ENCODE measurements at regions not wholly inside any gene's neighbourhood (a gene's known extent, or its start where the extent isn't known, plus 50 kb on each side); places are given as distances from the start of the nearest gene placed in this dataset.

DNA sequence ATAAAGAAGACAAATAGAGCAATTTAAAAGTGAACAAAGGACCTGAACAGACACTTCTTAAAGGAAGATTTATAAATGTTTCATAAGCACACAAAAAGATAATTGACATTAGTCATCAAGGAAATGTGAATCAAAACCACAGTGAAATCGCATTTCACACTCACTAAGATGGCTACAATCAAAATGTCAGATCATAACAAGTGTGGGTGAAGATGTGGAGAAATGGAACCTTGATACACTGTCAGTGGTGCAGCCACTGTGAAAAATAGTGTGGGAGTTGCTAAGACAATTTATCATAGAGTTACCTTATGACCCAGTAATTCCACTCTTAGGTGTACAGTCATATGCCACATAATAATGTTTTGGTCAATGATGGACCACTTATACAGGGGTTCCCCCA lies 54.5 kb upstream of the HTR4 start:
- no peak for DNase-seq (ENCODE audit: low read depth in 4 of 4, low spot score in 3 of 4)

DNA sequence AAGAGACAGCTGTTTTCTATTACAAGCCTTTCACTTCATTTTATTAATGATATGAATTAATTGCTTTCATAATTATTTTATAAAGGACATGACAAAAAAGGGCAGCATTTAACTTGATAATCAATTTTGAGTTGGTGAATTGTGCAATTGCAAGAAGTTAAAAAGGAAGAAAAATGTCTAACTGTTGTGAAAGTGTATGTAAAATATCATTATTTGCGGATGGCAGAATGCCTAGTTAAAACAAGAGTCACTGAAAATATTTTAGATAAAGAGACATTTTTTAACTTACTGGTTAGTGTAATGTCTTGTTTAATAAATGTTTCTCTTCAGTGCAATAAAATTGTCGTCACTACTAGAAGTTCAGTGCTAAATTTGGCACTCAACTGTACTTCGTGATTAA lies 57.6 kb upstream of the HTR4 start:
- DNase-seq (ENCODE audit: low read depth in 4 of 4, low spot score in 3 of 4) = no peak

GRCh38 chr5:148713735-148714508 lies 59.6 kb upstream of the HTR4 start:
- no peak for DNase-seq (ENCODE audit: low read depth in 4 of 4, low spot score in 3 of 4)

DNA sequence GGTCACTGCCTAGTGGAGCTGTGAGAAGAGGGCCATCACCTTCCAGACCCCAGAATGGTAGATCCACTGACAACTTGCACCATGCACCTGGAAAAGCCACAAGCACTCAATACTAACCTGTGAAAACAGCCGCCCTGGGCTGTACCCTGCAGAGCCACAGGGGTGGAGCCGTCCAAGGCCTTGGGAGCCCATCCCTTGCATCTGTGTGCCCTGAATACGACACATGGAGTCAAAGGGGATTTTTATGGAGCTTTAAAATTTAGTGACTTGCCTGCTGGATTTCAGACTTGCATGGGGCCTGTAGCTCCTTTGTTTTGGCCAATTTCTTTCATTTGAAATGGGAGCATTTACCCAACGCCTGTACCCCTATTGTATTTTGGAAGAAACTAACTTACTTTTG lies 62.4 kb upstream of the HTR4 start:
- DNase-seq (ENCODE audit: low read depth in 4 of 4, low spot score in 3 of 4) = no peak

DNA sequence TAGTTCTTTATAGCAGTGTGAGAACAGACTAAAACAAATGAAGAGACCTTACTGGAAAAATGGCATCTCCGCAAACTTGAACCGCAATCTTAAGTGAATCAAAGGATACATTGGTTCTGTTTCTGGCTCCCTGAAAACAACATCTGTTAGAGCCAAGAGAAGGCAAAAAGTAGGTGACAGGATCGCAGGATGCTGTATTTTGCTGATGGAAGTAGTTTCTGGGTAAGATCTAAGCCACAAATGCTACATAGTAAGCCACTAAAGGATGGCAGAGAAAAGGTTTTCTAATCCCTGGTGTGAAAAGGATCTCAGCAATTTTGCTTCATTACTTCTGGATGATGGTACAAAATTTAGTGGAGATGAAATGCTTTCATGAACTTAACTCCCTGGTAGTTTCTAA lies 63.3 kb upstream of the HTR4 start:
- no peak for DNase-seq (ENCODE audit: low read depth in 4 of 4, low spot score in 3 of 4)

- no peak for DNase-seq (ENCODE audit: low read depth in 4 of 4, low spot score in 3 of 4)
These were observed 65.3 kb upstream of the HTR4 start for GRCh38 chr5:148719605-148720004.

GRCh38 chr5:148720257-148720656 lies 65.9 kb upstream of the HTR4 start:
- no peak for DNase-seq (ENCODE audit: low read depth in 4 of 4, low spot score in 3 of 4)

DNA sequence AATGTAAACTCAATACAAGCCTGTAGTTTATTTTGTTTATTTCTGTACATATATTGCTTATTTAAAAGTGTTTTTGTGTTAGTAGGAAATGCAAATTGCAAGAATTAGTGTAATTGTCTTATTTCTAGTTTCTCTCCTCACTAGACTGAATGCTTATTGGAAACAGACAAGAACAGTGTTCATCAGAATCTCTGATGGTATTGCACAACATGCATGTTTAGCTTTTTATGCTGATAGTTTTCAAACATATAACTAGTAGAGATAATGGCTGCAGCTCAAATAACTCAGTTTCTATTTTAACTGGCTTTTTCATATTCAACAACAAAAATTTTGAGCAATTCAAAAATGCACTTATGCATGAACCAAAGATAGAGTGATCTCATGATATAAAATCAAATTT lies 68.8 kb upstream of the HTR4 start:
- no peak for DNase-seq (ENCODE audit: low read depth in 4 of 4, low spot score in 3 of 4)

GRCh38 chr5:148725675-148726074 lies 71.3 kb upstream of the HTR4 start:
- DNase-seq (ENCODE audit: low read depth in 4 of 4, low spot score in 3 of 4) = no peak

GRCh38 chr5:148729182-148729581 lies 74.9 kb upstream of the HTR4 start:
- DNase-seq (ENCODE audit: low read depth in 4 of 4, low spot score in 3 of 4) = no peak

DNA sequence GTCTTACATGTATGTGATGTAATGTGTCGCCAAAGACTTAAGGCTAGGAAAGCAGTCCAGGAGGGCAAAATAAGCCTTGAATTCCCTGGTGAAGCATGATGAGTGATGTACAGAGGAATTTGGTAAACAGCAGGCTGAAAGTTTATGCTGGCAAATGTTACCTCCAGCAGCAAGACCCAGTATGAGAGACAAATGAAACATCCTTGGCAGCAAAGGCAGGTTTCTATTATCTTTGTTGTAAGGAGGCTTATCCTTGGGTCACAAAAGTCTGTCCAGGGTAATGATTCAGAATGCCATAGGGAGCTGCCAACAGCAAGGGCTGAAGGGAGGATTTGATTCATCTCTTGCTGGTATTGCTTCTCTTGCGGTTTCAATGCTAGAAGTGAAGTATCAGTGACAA lies 75.9 kb upstream of the HTR4 start:
- no peak for DNase-seq (ENCODE audit: low read depth in 4 of 4, low spot score in 3 of 4)

GRCh38 chr5:148730942-148731898 lies 76.9 kb upstream of the HTR4 start:
- peak in 3 of 4 donors; percentile 62 to 67 (median 66) for DNase-seq (ENCODE audit: low read depth in 4 of 4, low spot score in 3 of 4)

- no peak for DNase-seq (ENCODE audit: low read depth in 4 of 4, low spot score in 3 of 4)
These were observed 78.4 kb upstream of the HTR4 start for GRCh38 chr5:148732692-148733091.

DNA sequence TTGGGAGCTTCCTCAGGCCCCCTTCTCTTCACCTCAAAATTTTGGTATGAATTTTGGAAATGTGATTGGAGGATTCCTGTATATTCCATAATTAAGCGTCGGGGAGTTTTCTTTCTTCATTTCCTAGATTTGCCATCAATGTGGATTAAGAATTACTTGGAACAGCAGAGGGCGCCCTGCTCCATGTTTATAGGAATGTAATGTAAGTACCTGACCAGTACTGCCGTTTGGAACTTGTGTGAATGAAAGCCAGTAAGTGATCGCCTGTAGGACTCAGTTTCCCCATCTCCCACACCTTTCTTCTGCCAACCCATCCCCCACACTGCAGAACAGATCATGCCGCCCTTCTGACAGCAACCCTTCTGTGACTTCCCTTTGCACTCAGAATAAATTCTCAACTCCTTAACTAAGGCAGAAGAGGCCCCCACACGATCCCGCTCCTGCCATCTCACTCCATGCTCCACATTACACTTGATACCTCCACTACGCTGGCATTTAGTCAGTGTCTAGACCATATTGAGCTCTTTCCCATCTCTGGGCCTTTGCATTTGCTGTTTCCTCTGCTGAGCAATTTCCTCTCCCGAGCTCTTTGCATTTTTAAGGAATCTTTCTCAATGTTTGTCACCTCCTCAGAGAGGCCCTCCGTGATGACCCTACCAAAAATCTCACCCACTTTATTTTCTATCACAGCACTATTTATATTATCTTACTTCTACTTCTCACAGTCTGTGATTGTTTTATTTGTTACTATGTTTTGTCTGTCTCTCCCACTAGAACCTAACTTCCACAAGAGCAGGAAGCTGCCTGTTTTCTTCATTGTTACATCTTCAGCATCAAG lies 79.5 kb upstream of the HTR4 start:
- peak in 3 of 4 donors; percentile 42 to 53 (median 46) for DNase-seq (ENCODE audit: low read depth in 4 of 4, low spot score in 3 of 4)

DNA sequence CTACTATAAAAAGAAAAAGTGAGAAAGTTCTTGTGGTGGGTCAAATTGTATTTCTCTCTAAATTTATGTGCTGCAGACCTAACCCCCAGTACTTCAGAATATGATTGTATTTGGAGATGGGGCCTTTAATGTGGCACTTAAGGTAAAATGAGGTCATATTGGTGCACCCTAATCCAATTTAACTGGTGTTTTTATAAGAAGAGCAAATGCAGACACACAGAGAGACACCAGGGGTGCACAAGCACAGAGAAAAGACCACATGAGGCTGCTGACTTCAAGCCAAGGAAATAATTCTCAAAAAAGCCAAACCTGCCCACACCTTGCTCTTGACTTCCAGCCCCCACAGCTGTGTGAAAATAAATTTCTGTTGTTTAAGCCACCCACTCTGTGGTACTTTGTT lies 80.2 kb upstream of the HTR4 start:
- DNase-seq (ENCODE audit: low read depth in 4 of 4, low spot score in 3 of 4) = no peak

- no peak for DNase-seq (ENCODE audit: low read depth in 4 of 4, low spot score in 3 of 4)
These were observed 81.0 kb upstream of the HTR4 start for GRCh38 chr5:148735301-148735835.

- no peak for DNase-seq (ENCODE audit: low read depth in 4 of 4, low spot score in 3 of 4)
These were observed 84.7 kb upstream of the HTR4 start for GRCh38 chr5:148739023-148739422.

DNA sequence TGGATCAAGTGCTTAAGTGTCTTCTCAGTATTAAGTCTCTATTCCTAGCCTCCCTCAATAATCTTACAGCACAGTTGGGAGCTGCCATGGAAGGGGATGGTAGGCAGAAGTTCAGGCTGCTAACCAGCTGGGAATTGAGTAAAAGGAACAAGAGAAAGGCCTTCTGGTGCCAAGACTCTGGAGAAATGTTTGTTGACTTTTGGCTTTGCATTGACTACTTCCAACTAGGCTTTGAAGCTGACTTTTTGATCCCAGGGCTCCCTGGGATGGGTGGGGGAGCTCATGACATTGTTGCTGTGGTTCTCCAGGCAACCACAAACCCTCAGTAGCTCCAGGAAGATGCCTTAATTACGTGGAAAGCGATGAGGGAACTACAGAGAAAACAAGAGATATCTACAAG lies 85.2 kb upstream of the HTR4 start:
- no peak for DNase-seq (ENCODE audit: low read depth in 4 of 4, low spot score in 3 of 4)

GRCh38 chr5:148740079-148740858 lies 85.9 kb upstream of the HTR4 start:
- no peak for DNase-seq (ENCODE audit: low read depth in 4 of 4, low spot score in 3 of 4)
